Neural progenitor cell (in vitro differentiated cells): ENCODE measurements at regions not wholly inside any gene's neighbourhood (a gene's known extent, or its start where the extent isn't known, plus 50 kb on each side); places are given as distances from the start of the nearest gene placed in this dataset.

ENCODE experiments used
- DNase-seq: peaks from one replicate; pipeline ENCODE4 v3.0.0-alpha.2; 2016; ENCODE audit warnings: low spot score
- H2AFZ ChIP-seq: fragments of 200-600 bp; sonication (generic); replicated peaks from 2 replicates; pipeline ENCODE4 v1.6.1; 2016; ENCODE audit warnings: antibody characterized with exemption
- H3F3A ChIP-seq: fragments of 200-600 bp; sonication (generic); 2 replicates; pipeline ENCODE4 v1.6.1; 2016; ENCODE audit warnings: antibody characterized with exemption, low read depth
- H3K27ac ChIP-seq: fragments of 200-600 bp; sonication (generic); 2 replicates; pipeline ENCODE4 v1.5.1; 2016; ENCODE audit warnings: mild to moderate bottlenecking
- H3K27me3 ChIP-seq: fragments of 200-600 bp; sonication (generic); 2 replicates; pipeline ENCODE4 v1.6.1; 2016; ENCODE audit warnings: mild to moderate bottlenecking, moderate library complexity
- H3K36me3 ChIP-seq: fragments of 200-600 bp; sonication (generic); 2 replicates; pipeline ENCODE4 v1.5.1; 2016
- H3K4me1 ChIP-seq: fragments of 200-600 bp; sonication (generic); 2 replicates; pipeline ENCODE4 v1.6.1; 2016; ENCODE audit warnings: mixed run types
- H3K4me2 ChIP-seq: fragments of 200-600 bp; sonication (generic); 2 replicates; pipeline ENCODE4 v1.6.1; 2016
- H3K4me3 ChIP-seq: fragments of 200-600 bp; sonication (generic); 2 replicates; pipeline ENCODE4 v1.5.1; 2016
- H3K79me2 ChIP-seq: fragments of 200-600 bp; sonication (generic); 2 replicates; pipeline ENCODE4 v1.6.1; 2016; ENCODE audit warnings: low read depth
- H3K9ac ChIP-seq: fragments of 200-600 bp; sonication (generic); 2 replicates; pipeline ENCODE4 v1.6.1; 2016
- H3K9me3 ChIP-seq: fragments of 200-600 bp; sonication (generic); 2 replicates; pipeline ENCODE4 v1.5.1; 2016; ENCODE audit warnings: low read depth
- H4K20me1 ChIP-seq: fragments of 200-600 bp; sonication (generic); 2 replicates; pipeline ENCODE4 v1.6.1; 2016; ENCODE audit warnings: low read depth
- H3K27ac Mint-ChIP-seq: 3 replicates; pipeline ENCODE4 v1.8.0; 2021; ENCODE audit warnings: mixed read lengths
- H3K27me3 Mint-ChIP-seq: 2 replicates; pipeline ENCODE4 v1.8.0; 2022; ENCODE audit warnings: low read depth, mild to moderate bottlenecking, inconsistent platforms, moderate library complexity, mixed read lengths; ENCODE audit not compliant: insufficient read depth
- H3K36me3 Mint-ChIP-seq: 3 replicates; pipeline ENCODE4 v1.8.0; 2021; ENCODE audit warnings: mixed read lengths
- H3K4me1 Mint-ChIP-seq: 3 replicates; pipeline ENCODE4 v1.8.0; 2021; ENCODE audit warnings: mixed read lengths
- H3K4me3 Mint-ChIP-seq: 3 replicates; pipeline ENCODE4 v1.8.0; 2021; ENCODE audit warnings: mild to moderate bottlenecking, moderate library complexity, mixed read lengths
- H3K9me3 Mint-ChIP-seq: 3 replicates; pipeline ENCODE4 v1.8.0; 2020; ENCODE audit warnings: mixed read lengths
- CTCF ChIP-seq: fragments of 200-600 bp; sonication (generic); IDR thresholded peaks from 2 replicates; pipeline ENCODE4 v1.5.1; 2017; ENCODE audit warnings: antibody characterized with exemption, mild to moderate bottlenecking
- EZH2 ChIP-seq: fragments of 200-600 bp; sonication (generic); IDR thresholded peaks from 2 replicates; pipeline ENCODE4 v1.6.1; 2017; ENCODE audit warnings: antibody characterized with exemption, mild to moderate bottlenecking, moderate library complexity
- EZH2phosphoT487 ChIP-seq: fragments of 200-600 bp; sonication (generic); IDR thresholded peaks from 2 replicates; pipeline ENCODE4 v1.6.1; 2017; ENCODE audit warnings: antibody characterized with exemption

DNA sequence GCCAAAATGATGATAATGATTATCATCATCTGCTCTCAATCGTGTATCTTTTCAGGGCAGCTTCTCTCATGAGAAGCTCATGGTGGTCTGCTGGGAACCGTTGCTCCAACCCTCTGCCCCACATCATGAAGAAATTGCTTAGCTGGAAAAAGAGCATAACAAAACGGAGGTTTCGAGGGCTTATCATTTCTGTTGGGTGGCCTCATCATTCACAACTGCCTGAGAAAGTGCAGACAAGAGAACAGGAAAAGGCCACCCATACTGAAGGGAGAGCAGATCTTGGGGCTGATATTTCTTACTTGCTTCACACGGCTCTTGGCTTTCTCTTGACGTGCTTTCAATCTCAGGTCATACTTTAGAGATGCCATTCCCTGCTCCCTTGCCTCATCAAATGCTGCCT lies 471.6 kb downstream of the CD83 start:
- no peaks in the 10 kb centered on the region for H3K36me3 Mint-ChIP-seq
- no peak overlapping the region for H3K9ac ChIP-seq
- DNase-seq: no peak
- no peaks in the 10 kb centered on the region for H3K4me1 Mint-ChIP-seq
- H3K4me2 ChIP-seq: no peak overlapping the region
- H3K27ac Mint-ChIP-seq: no peak overlapping the region
- peaks cover 4% of the 10 kb centered on the region for H3K9me3 Mint-ChIP-seq
- no peaks in the 10 kb centered on the region for H3F3A ChIP-seq
- H3K4me1 ChIP-seq: peaks cover 11% of the 10 kb centered on the region
- no peak overlapping the region for H3K4me3 Mint-ChIP-seq
- H2AFZ ChIP-seq: no peak overlapping the region
- no peaks in the 10 kb centered on the region for H3K9me3 ChIP-seq
- H3K27ac ChIP-seq: no peak overlapping the region
- no peak overlapping the region for H3K4me3 ChIP-seq
- TF ChIP-seq CTCF: no peak
- TF ChIP-seq EZH2phosphoT487: no peak
- TF ChIP-seq EZH2: no peak
- H4K20me1 ChIP-seq: no peaks in the 10 kb centered on the region
- no peaks in the 10 kb centered on the region for H3K36me3 ChIP-seq
- H3K79me2 ChIP-seq: no peaks in the 10 kb centered on the region
- no peaks in the 10 kb centered on the region for H3K27me3 ChIP-seq
- no peaks in the 10 kb centered on the region for H3K27me3 Mint-ChIP-seq

- H3K27ac Mint-ChIP-seq: no peak overlapping the region
- no peak overlapping the region for H3K4me3 Mint-ChIP-seq
- no peak overlapping the region for H3K9ac ChIP-seq
- H3K4me2 ChIP-seq: no peak overlapping the region
- no peaks in the 10 kb centered on the region for H3K9me3 ChIP-seq
- H3K79me2 ChIP-seq: no peaks in the 10 kb centered on the region
- no peaks in the 10 kb centered on the region for H4K20me1 ChIP-seq
- TF ChIP-seq EZH2phosphoT487 (no peak), CTCF (no peak), EZH2 (no peak)
- H3K27me3 ChIP-seq: no peaks in the 10 kb centered on the region
- peaks cover under 1% of the 10 kb centered on the region for H3F3A ChIP-seq
- no peak for DNase-seq
- peaks cover under 1% of the 10 kb centered on the region for H3K4me1 Mint-ChIP-seq
- H3K27me3 Mint-ChIP-seq: no peaks in the 10 kb centered on the region
- peaks cover 18% of the 10 kb centered on the region for H3K4me1 ChIP-seq
- H3K36me3 Mint-ChIP-seq: no peaks in the 10 kb centered on the region
- H3K4me3 ChIP-seq: no peak overlapping the region
- H3K9me3 Mint-ChIP-seq: peaks cover 4% of the 10 kb centered on the region
- no peak overlapping the region for H3K27ac ChIP-seq
- H2AFZ ChIP-seq: no peak overlapping the region
- no peaks in the 10 kb centered on the region for H3K36me3 ChIP-seq
Measured at GRCh38 chr6:14590586-14590985, 473.0 kb downstream of the CD83 start.

- H3K27ac ChIP-seq: no peak overlapping the region
- H3K4me3 Mint-ChIP-seq: no peak overlapping the region
- H3K9me3 Mint-ChIP-seq: peaks cover 4% of the 10 kb centered on the region
- no peak overlapping the region for H3K9ac ChIP-seq
- peak overlapping the region; percentile 32 for H3K27ac Mint-ChIP-seq
- H3K4me2 ChIP-seq: no peak overlapping the region
- H3K4me1 ChIP-seq: peaks cover 30% of the 10 kb centered on the region
- DNase-seq: no peak
- H3K36me3 Mint-ChIP-seq: no peaks in the 10 kb centered on the region
- H2AFZ ChIP-seq: no peak overlapping the region
- H3K4me1 Mint-ChIP-seq: peaks cover 13% of the 10 kb centered on the region
- peaks cover 9% of the 10 kb centered on the region for H3F3A ChIP-seq
- no peaks in the 10 kb centered on the region for H4K20me1 ChIP-seq
- H3K9me3 ChIP-seq: no peaks in the 10 kb centered on the region
- H3K27me3 Mint-ChIP-seq: no peaks in the 10 kb centered on the region
- no peaks in the 10 kb centered on the region for H3K36me3 ChIP-seq
- H3K27me3 ChIP-seq: no peaks in the 10 kb centered on the region
- no peaks in the 10 kb centered on the region for H3K79me2 ChIP-seq
- H3K4me3 ChIP-seq: no peak overlapping the region
- TF ChIP-seq EZH2phosphoT487 (no peak), EZH2 (no peak)
Measured at GRCh38 chr6:14591998-14592397, 474.4 kb downstream of the CD83 start.

DNA sequence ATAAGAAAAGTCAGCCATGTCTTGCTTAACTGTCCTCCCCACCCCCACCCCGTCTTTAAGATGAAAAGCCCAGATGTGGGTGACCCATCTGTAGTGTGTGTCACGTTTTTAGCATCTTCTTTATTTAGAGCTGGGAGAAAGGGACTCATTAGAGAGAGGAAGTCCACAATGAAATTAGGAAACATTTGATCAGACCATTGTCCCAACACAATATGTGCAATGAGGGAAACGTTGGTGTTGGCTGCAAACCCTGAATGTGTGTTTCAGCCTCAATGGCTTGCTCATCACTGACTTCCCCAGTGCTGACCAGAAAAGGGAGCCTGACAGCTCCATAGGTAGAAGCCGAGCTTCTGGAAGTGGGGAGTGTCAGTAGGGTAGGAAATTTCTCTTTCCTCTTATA lies 475.7 kb downstream of the CD83 start:
- peaks cover 3% of the 10 kb centered on the region for H3K9me3 Mint-ChIP-seq
- H3K4me1 Mint-ChIP-seq: peaks cover 18% of the 10 kb centered on the region
- H3K27me3 Mint-ChIP-seq: no peaks in the 10 kb centered on the region
- Histone ChIP-seq H3K36me3 (no peaks in the 10 kb centered on the region), H3K79me2 (no peaks in the 10 kb centered on the region), H3K9ac (no peak overlapping the region), H3K4me1 (peaks cover 43% of the 10 kb centered on the region), H3K4me3 (no peak overlapping the region), H3K4me2 (no peak overlapping the region), H3K27me3 (no peaks in the 10 kb centered on the region), H3K9me3 (no peaks in the 10 kb centered on the region), H3F3A (peaks cover 22% of the 10 kb centered on the region), H4K20me1 (no peaks in the 10 kb centered on the region), H3K27ac (no peak overlapping the region), H2AFZ (no peak overlapping the region)
- no peaks in the 10 kb centered on the region for H3K36me3 Mint-ChIP-seq
- no peak overlapping the region for H3K4me3 Mint-ChIP-seq
- no peak for DNase-seq
- no peak for TF ChIP-seq EZH2phosphoT487
- TF ChIP-seq EZH2: no peak
- no peak for TF ChIP-seq CTCF
- no peak overlapping the region for H3K27ac Mint-ChIP-seq
